NCI-H82 treated with DMSO at 0.1 percent for 48 hours (cell line): ENCODE measurements at regions not wholly inside any gene's neighbourhood (a gene's known extent, or its start where the extent isn't known, plus 50 kb on each side); places are given as distances from the start of the nearest gene placed in this dataset.
"Not testable (repeated sequence)": the region's sequence is repeated elsewhere in the genome, so short reads cannot be mapped to it uniquely, and the experiment has no call there.

ENCODE experiments used
- DNase-seq: peaks from one replicate; lab custom pipeline; 2025; ENCODE audit not compliant: unreplicated experiment; lab: John Stamatoyannopoulos, UW

GRCh38 chr20:30811885-30812671 is 445.4 kb upstream of the DEFB115 start:
- DNase-seq, result peak; percentile 55

GRCh38 chr20:30812739-30813411 is 444.6 kb upstream of the DEFB115 start:
- no peak for DNase-seq

DNA sequence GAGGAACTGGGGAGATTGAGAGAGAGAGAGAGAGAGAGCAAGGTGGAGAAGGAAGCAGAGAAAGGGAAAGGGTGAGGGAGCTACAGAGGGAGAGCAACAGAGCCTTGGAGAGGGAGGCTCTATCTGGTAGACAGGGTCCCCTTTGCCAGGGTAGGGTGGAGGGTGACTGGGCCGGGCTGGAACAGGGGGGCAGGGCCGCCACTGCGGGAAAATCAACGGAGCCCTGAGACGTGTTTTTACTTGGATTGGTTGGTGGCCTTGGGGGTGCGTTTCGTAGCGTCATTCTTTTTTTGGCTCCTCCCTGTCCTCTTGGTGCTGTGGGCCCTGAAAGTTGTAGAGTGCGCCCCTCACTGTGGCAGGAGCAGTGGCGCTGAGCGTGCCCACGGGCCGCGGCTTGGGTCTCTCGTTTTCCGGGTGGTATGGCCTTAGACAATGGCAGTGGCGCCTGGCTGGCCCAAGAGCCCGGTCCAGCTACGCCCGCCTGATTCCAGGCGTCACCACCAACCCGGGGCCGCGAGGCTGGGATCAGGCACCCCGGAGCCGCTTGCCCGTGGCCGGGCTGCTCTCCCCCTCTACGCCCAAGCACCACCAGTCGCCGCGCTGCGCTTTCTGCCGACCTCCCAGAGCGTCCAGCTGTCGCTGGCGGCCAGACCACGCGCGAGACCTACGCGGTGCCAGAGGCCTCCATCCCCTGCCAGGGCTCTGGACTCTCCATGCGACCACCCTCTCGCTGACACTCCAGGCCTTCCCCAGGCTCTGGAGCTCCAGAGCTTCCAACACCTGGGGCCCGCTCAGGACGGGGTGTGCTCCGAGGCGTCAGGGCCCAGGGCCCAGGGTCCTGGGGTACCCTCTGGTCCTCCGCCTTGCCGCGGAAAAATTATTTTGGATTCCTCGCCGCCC is 443.8 kb upstream of the DEFB115 start:
- not testable (repeated sequence) for DNase-seq

DNA sequence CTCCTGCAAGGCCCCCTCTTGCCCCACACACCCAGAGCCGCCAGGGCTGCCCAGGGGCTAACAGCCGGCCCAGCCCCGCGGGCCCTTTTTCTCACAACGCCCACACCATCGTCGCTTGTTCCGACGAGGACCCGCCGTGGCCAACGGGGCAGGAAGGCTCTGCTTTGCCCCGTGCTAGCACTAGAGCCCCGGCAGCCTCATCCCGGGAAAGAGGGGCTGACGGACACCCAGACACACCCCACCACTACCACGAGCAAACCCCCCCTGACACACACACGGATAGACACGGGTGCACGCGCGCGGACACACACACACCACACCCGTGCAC is 443.2 kb upstream of the DEFB115 start:
- DNase-seq, result not testable (repeated sequence)

- not testable (repeated sequence) for DNase-seq
These were observed 442.4 kb upstream of the DEFB115 start for GRCh38 chr20:30815027-30815576.

GRCh38 chr20:30815577-30816181 is 441.8 kb upstream of the DEFB115 start:
- DNase-seq, result no peak

DNA sequence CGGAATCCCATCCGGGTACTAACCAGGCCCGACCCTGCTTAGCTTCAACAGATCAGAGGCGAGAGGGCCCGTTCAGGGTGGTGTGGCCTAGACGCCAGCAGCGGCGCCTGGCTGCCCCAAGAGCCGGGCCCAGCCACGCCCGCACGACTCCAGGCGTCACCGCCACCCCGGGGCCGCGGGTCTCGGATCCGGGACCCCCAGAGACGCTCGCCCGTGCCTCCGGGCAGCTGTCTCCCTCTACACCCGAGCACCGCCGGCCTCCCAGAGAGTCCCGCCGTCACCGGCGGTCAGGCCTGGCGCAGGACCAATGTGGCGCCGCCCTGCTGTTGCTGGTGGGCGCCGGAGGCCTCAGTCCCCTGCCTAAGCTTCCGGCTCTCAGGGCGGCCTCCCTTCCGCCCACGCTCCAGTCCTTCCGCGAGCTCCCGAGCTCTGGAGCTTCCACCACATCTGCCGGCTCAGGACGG is 441.2 kb upstream of the DEFB115 start:
- no peak for DNase-seq

DNA sequence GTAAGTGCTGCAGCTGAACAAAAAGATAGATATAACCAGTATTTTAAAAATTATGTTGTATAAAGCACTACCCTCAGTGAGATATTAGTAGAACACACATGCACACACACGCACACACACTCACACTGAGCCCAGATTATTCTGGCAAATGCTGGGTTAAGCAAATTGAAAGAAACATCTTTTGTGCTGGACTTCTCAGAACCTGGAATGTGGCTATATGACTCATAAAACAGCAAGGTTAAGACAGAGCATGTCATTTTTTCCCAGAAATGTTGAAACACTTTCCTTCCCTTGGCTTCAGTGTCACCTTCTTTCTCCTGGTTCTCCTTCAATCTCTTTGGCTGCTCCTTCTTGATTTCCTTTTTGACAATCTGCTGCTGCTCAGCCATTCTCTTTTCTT is 435.8 kb upstream of the DEFB115 start:
- DNase-seq, result not testable (repeated sequence)

- DNase-seq, result not testable (repeated sequence)
These were observed 432.8 kb upstream of the DEFB115 start for GRCh38 chr20:30824666-30825065.

DNA sequence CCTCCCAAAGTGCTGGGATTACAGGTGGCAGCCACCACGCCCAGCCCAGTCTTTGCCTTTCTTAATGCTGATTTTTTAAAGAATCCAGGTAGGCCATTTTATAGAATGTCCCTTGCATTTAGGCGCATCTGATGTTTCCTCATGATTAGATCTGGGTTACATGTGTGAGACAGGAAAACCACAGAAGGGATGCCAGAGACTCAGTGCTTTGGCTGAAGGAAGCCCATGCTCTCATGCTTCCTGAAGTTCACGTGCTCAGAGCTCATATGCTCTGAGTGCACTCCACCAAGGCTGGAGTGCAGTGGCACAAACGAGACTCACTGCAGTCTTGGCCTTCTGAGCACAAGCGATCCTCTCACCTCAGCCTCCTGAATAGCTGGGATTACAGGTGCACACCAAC is 411.5 kb upstream of the DEFB115 start:
- DNase-seq, result not testable (repeated sequence)

DNA sequence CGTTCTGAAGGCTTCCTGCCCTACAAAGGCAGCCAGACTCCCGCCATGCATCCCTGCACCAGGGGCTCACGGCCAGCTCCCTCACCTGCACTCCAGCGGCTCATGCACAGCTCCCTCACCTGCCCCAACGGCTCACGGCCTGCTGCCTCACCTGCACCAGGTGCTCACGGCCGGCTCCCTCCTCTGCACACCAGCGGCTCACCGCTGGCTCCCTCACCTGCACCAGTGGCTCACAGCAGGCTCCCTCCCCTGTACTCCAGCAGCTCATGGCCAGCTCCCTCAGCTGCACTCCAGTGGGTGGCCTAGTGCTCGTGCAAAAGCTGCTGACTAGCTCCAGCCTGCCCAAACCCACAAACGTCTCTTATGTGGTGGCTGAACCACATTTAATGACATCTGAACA is 389.2 kb upstream of the DEFB115 start:
- not testable (repeated sequence) for DNase-seq

DNA sequence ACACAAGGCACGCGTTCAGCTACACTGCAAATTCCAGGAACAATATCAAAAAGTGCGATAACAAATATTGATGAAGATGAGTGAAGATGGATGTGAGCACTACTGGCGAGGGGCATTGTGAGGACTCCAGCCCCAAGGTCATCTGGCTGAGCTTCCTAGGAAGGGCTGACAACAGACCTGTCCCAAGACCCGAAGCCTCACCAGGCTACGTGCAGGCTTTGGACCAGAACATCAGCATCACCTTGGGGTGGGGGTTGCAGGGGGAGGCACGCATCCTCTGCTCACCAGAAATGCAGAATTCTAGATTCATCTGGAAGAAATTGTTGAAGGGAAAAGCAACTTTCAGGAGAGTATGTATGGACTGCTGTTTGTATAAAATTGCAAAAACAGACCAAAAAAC is 386.3 kb upstream of the DEFB115 start:
- DNase-seq, result not testable (repeated sequence)

DNA sequence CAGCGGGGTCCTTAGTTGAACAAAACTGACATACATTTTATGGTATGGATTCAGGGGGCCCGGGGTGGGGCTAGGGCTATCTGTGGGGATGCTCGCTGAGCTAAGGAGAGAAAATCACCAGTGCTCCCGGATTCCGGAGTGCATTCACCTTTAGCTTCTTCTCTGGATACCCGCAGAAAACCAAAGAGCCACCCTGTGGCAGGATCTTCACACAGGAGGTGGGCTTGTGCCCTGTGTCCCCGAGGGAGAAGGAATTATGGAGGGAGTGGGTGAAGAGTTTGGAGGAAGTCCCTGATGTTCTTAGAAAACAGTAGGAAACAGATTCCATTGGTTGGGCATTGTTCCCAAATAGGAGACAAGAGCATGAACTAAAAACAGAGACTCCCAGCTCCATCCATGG is 385.2 kb upstream of the DEFB115 start:
- DNase-seq, result not testable (repeated sequence)

GRCh38 chr20:30875868-30876267 is 381.6 kb upstream of the DEFB115 start:
- DNase-seq, result not testable (repeated sequence)

- not testable (repeated sequence) for DNase-seq
These were observed 366.1 kb upstream of the DEFB115 start for GRCh38 chr20:30891400-30891799.

GRCh38 chr20:30892541-30893345 is 364.7 kb upstream of the DEFB115 start:
- DNase-seq, result no peak

DNA sequence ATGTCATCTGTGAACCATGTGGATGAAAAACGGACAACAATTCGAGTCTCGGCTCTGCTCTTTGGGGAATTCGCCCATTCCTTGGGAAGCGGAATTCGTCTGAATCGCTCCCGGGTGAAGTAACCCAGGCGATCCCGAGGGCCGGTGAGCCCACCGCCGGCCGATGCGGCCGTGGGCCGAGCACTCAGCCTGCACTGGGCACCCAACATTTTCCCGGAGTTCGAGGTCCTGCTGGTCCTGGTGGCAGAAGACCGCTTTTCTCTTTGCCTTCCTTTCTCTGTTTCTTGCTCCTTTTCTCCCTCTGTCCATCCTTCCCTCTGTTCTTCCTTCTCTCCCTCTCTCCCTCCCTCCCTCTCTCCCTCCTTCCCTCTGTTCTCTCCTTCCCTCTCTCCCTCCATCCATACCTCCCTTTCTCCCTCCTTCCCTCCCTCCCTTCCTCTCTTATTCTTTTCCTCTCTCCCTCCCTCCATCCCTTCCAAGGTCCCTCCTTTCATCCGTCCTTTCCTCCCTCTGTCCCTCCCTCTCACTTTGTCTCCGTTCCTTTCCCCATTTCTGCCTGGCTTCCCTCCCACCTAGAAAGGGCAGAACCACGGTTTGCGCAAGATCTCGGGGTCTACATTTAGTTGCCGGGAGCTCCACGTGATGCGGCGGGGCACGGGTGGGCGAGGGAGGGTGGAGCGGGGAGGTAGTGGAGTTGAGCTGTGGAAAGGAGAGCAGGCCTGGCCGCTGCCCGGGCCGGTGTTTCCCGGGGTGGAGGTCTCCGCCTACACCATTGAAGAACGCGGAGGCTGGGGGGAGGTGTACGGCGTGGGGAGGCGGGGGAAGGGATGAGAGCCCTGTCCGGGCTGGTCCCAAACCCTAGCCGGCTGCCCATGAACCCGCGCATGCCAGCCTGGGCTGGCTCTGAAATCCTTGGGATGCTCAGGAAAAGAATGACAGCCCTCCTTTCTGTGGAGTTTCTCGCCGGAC is 363.8 kb upstream of the DEFB115 start:
- not testable (repeated sequence) for DNase-seq

- not testable (repeated sequence) for DNase-seq
These were observed 362.6 kb upstream of the DEFB115 start for GRCh38 chr20:30894707-30895353.
